DOHH2 (cell line): ENCODE measurements at regions not wholly inside any gene's neighbourhood (a gene's known extent, or its start where the extent isn't known, plus 50 kb on each side); places are given as distances from the start of the nearest gene placed in this dataset.

ENCODE experiments used
- EZH2phosphoT487 ChIP-seq: fragments of 200-600 bp; sonication (generic); IDR thresholded peaks from 2 replicates; pipeline ENCODE4 v1.6.1; 2017; ENCODE audit warnings: borderline replicate concordance, mild to moderate bottlenecking, antibody characterized with exemption, low read length, moderate library complexity, mixed read lengths
- TF ChIP-seq, protein P1 (sequence below): fragments of 200-600 bp; sonication (generic); IDR thresholded peaks from one replicate; pipeline ENCODE4 v1.5.1; 2014; ENCODE audit warnings: antibody characterized with exemption, mild to moderate bottlenecking, low read depth, low read length; ENCODE audit not compliant: poor library complexity, severe bottlenecking

DNA sequence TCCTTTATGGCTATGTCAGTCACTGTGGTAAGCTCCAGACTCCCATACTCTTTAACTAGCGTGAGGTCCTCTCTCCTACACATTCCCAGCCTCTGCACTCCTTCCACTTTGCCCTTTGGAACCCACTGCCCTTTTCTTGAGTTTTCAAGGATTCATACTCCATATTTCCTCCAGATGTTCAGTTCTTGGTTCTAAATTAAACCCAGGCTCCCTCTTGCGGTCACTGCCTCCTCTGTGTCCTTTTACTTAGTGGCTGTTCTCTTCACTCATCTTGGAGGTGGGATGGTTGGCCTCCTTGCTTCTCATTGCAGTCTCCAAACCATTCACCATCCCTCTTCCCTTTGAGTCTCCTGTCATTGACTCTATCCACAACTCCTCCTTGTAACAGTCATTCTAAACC lies 208.1 kb downstream of the TGFB2 start:
- TF ChIP-seq EZH2phosphoT487 = no peak
- TF ChIP-seq, protein P1, sequence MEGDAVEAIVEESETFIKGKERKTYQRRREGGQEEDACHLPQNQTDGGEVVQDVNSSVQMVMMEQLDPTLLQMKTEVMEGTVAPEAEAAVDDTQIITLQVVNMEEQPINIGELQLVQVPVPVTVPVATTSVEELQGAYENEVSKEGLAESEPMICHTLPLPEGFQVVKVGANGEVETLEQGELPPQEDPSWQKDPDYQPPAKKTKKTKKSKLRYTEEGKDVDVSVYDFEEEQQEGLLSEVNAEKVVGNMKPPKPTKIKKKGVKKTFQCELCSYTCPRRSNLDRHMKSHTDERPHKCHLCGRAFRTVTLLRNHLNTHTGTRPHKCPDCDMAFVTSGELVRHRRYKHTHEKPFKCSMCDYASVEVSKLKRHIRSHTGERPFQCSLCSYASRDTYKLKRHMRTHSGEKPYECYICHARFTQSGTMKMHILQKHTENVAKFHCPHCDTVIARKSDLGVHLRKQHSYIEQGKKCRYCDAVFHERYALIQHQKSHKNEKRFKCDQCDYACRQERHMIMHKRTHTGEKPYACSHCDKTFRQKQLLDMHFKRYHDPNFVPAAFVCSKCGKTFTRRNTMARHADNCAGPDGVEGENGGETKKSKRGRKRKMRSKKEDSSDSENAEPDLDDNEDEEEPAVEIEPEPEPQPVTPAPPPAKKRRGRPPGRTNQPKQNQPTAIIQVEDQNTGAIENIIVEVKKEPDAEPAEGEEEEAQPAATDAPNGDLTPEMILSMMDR = peak; percentile 30
